OCI-LY1 (cell line): ENCODE measurements at regions not wholly inside any gene's neighbourhood (a gene's known extent, or its start where the extent isn't known, plus 50 kb on each side); places are given as distances from the start of the nearest gene placed in this dataset.

Source experiments
- H2AFZ ChIP-seq: fragments of 200-600 bp; sonication (generic), shearing (Covaris generic); 2 replicates; pipeline ENCODE4 v1.6.0; 2014; ENCODE audit warnings: antibody characterized with exemption, mild to moderate bottlenecking, low read length
- H3F3A ChIP-seq: fragments of 200-600 bp; sonication (generic), shearing (Covaris generic); 2 replicates; pipeline ENCODE4 v1.6.0; 2014; ENCODE audit warnings: mild to moderate bottlenecking, antibody characterized with exemption, low read length, moderate library complexity; ENCODE audit not compliant: insufficient read depth
- H3K27ac ChIP-seq: fragments of 200-600 bp; sonication (generic); 2 replicates; pipeline ENCODE4 v1.5.1; 2014; ENCODE audit warnings: low read length, mixed run types, mild to moderate bottlenecking, low read depth; ENCODE audit not compliant: poor library complexity, severe bottlenecking
- H3K27me3 ChIP-seq: fragments of 200-600 bp; sonication (generic); 2 replicates; pipeline ENCODE4 v1.6.0; 2014; ENCODE audit warnings: antibody characterized with exemption, mild to moderate bottlenecking, low read length, moderate library complexity; ENCODE audit not compliant: insufficient read depth
- H3K36me3 ChIP-seq: fragments of 200-600 bp; sonication (generic); 2 replicates; pipeline ENCODE4 v1.6.1; 2014; ENCODE audit warnings: mild to moderate bottlenecking, antibody characterized with exemption, low read length, moderate library complexity, mixed read lengths; ENCODE audit not compliant: insufficient read depth
- H3K4me1 ChIP-seq: fragments of 200-600 bp; sonication (generic); 2 replicates; pipeline ENCODE4 v1.5.1; 2014; ENCODE audit warnings: mild to moderate bottlenecking, low read length, moderate library complexity; ENCODE audit not compliant: insufficient read depth, severe bottlenecking
- H3K4me2 ChIP-seq: fragments of 200-600 bp; sonication (generic), shearing (Covaris generic); 2 replicates; pipeline ENCODE4 v1.6.1; 2014; ENCODE audit warnings: low read length
- H3K4me3 ChIP-seq: fragments of 200-600 bp; sonication (generic); 2 replicates; pipeline ENCODE4 v1.5.1; 2014; ENCODE audit warnings: low read length, low read depth, mild to moderate bottlenecking, mixed read lengths; ENCODE audit not compliant: poor library complexity, severe bottlenecking
- H3K79me2 ChIP-seq: fragments of 200-600 bp; shearing (Covaris generic); 2 replicates; pipeline ENCODE4 v1.6.1; 2016; ENCODE audit warnings: mixed run types, low read length, mixed read lengths; ENCODE audit not compliant: insufficient read depth
- H3K9ac ChIP-seq: fragments of 200-600 bp; sonication (generic), shearing (Covaris generic); 2 replicates; pipeline ENCODE4 v1.6.1; 2014; ENCODE audit warnings: mild to moderate bottlenecking, low read length, mixed read lengths
- H3K9me2 ChIP-seq: fragments of 200-600 bp; sonication (generic), shearing (Covaris generic); 2 replicates; pipeline ENCODE4 v1.6.1; 2014; ENCODE audit warnings: low read depth, mild to moderate bottlenecking, low read length, mixed read lengths
- H3K9me3 ChIP-seq: fragments of 200-600 bp; shearing (Covaris generic); 2 replicates; pipeline ENCODE4 v1.6.1; 2014; ENCODE audit warnings: low read length, mixed read lengths
- H4K20me1 ChIP-seq: fragments of 200-600 bp; sonication (generic), shearing (Covaris generic); 2 replicates; pipeline ENCODE4 v1.6.0; 2016; ENCODE audit warnings: mild to moderate bottlenecking, low read length; ENCODE audit not compliant: insufficient read depth
- CTCF ChIP-seq: fragments of 200-600 bp; sonication (generic), shearing (Covaris generic); IDR thresholded peaks from 2 replicates; pipeline ENCODE4 v1.5.1; 2017; ENCODE audit warnings: mild to moderate bottlenecking, antibody characterized with exemption, low read length, moderate library complexity, mixed read lengths
- EZH2 ChIP-seq: fragments of 200-600 bp; sonication (generic), shearing (Covaris generic); IDR thresholded peaks from 2 replicates; pipeline ENCODE4 v1.8.0; 2017; ENCODE audit warnings: borderline replicate concordance, mixed run types, mild to moderate bottlenecking, antibody characterized with exemption, low read length, moderate library complexity, mixed read lengths

- H2AFZ ChIP-seq = no peak overlapping the region
- no peaks in the 10 kb centered on the region for H3F3A ChIP-seq
- H3K27me3 ChIP-seq = no peaks in the 10 kb centered on the region
- H3K9me2 ChIP-seq = no peaks in the 10 kb centered on the region
- no peak overlapping the region for H3K4me3 ChIP-seq
- H3K79me2 ChIP-seq = no peaks in the 10 kb centered on the region
- no peak overlapping the region for H3K9ac ChIP-seq
- H3K9me3 ChIP-seq = peaks cover 7% of the 10 kb centered on the region; the same call in 1 of the 2 replicates
- H3K4me1 ChIP-seq = no peaks in the 10 kb centered on the region
- no peak overlapping the region for H3K4me2 ChIP-seq
- H4K20me1 ChIP-seq = no peaks in the 10 kb centered on the region
- H3K36me3 ChIP-seq = no peaks in the 10 kb centered on the region
- no peak overlapping the region for H3K27ac ChIP-seq
- TF ChIP-seq EZH2 (no peak), CTCF (no peak)
These were observed 73.5 kb upstream of the ANKRD55 start for GRCh38 chr5:56306433-56307150.

GRCh38 chr5:56305001-56305950 lies 72.1 kb upstream of the ANKRD55 start:
- H3K9me3 ChIP-seq = peaks cover 7% of the 10 kb centered on the region; the same call in 1 of the 2 replicates
- H3K9me2 ChIP-seq = no peaks in the 10 kb centered on the region
- no peaks in the 10 kb centered on the region for H3F3A ChIP-seq
- no peak overlapping the region for H2AFZ ChIP-seq
- no peaks in the 10 kb centered on the region for H4K20me1 ChIP-seq
- H3K27ac ChIP-seq = no peak overlapping the region
- no peak for TF ChIP-seq CTCF
- H3K79me2 ChIP-seq = no peaks in the 10 kb centered on the region
- no peaks in the 10 kb centered on the region for H3K36me3 ChIP-seq
- H3K4me2 ChIP-seq = no peak overlapping the region
- no peaks in the 10 kb centered on the region for H3K4me1 ChIP-seq
- no peak overlapping the region for H3K4me3 ChIP-seq
- no peaks in the 10 kb centered on the region for H3K27me3 ChIP-seq
- H3K9ac ChIP-seq = no peak overlapping the region

- H3K4me3 ChIP-seq = no peak overlapping the region
- H3K4me1 ChIP-seq = no peaks in the 10 kb centered on the region
- H4K20me1 ChIP-seq = no peaks in the 10 kb centered on the region
- H3K4me2 ChIP-seq = no peak overlapping the region
- no peak overlapping the region for H2AFZ ChIP-seq
- H3F3A ChIP-seq = no peaks in the 10 kb centered on the region
- peaks cover 7% of the 10 kb centered on the region; the same call in 1 of the 2 replicates for H3K9me3 ChIP-seq
- TF ChIP-seq CTCF = no peak
- no peak for TF ChIP-seq EZH2
- no peak overlapping the region for H3K9ac ChIP-seq
- H3K27ac ChIP-seq = no peak overlapping the region
- H3K9me2 ChIP-seq = no peaks in the 10 kb centered on the region
- H3K79me2 ChIP-seq = no peaks in the 10 kb centered on the region
- H3K27me3 ChIP-seq = no peaks in the 10 kb centered on the region
- H3K36me3 ChIP-seq = no peaks in the 10 kb centered on the region
These were observed 70.4 kb upstream of the ANKRD55 start for GRCh38 chr5:56303511-56303910.
